Mesodermal cell (in vitro differentiated cells): ENCODE measurements at regions not wholly inside any gene's neighbourhood (a gene's known extent, or its start where the extent isn't known, plus 50 kb on each side); places are given as distances from the start of the nearest gene placed in this dataset.
"Not testable (repeated sequence)": the region's sequence is repeated elsewhere in the genome, so short reads cannot be mapped to it uniquely, and the experiment has no call there.

Source experiments
- H3K27ac ChIP-seq: 2 replicates; pipeline ENCODE4 v1.7.0; 2013; ENCODE audit warnings: mild to moderate bottlenecking, low read depth, low read length, moderate library complexity; ENCODE audit not compliant: severe bottlenecking
- H3K36me3 ChIP-seq: 2 replicates; pipeline ENCODE4 v1.7.1; 2013; ENCODE audit warnings: mild to moderate bottlenecking, low read length, moderate library complexity; ENCODE audit not compliant: control insufficient read depth, insufficient read depth
- H3K4me1 ChIP-seq: one replicate; pipeline ENCODE4 v1.7.1; 2013; ENCODE audit warnings: mild to moderate bottlenecking, low read length; ENCODE audit not compliant: insufficient read depth, control insufficient read depth, poor library complexity, severe bottlenecking
- H3K4me3 ChIP-seq: 2 replicates; pipeline ENCODE4 v1.7.0; 2013; ENCODE audit warnings: low read length, control low read depth, mild to moderate bottlenecking; ENCODE audit not compliant: insufficient read depth, poor library complexity, severe bottlenecking; ENCODE audit errors: extremely low read depth
- H3K9me3 ChIP-seq: 2 replicates; pipeline ENCODE4 v1.7.1; 2013; ENCODE audit warnings: mild to moderate bottlenecking, low read length, moderate library complexity; ENCODE audit not compliant: control insufficient read depth
- WGBS, 2 experiments: methylation state at CpG; one replicate each; pipeline ENCODE4 v1.1.5; 2013; ENCODE audit warnings: missing lambda C conversion rate in 2 of 2; ENCODE audit not compliant: insufficient coverage in 2 of 2; 5-methylcytosine and 5-hydroxymethylcytosine counted together

DNA sequence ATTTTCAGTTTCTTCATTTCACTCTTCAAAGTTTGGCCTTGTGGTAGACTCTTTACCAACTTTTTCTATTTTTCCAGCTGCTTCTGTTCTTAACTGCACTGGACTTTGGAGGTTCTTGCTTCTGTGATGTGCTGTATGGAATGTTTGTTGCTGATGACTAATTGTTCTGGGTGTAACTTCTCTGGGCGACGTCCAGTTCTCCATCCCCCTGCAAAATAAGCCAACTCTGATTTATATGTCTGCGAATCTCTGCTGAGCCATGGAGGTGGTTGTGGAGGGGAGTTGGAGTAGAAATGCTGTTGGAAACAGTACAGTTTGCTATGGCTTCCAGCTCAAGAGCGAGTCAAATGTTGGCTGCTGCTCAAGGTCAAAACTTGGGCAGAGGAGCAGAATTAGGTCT is 113.9 kb upstream of the DYRK2 start:
- H3K4me3 ChIP-seq, result no peak overlapping the region
- no peaks in the 10 kb centered on the region for H3K9me3 ChIP-seq
- no peak overlapping the region for H3K27ac ChIP-seq
- 81 to 100% methylated on average over 1 to 2 of the region's 4 CpGs for WGBS, 2 experiments
- H3K36me3 ChIP-seq, result no peaks in the 10 kb centered on the region
- H3K4me1 ChIP-seq, result peaks cover 13% of the 10 kb centered on the region

DNA sequence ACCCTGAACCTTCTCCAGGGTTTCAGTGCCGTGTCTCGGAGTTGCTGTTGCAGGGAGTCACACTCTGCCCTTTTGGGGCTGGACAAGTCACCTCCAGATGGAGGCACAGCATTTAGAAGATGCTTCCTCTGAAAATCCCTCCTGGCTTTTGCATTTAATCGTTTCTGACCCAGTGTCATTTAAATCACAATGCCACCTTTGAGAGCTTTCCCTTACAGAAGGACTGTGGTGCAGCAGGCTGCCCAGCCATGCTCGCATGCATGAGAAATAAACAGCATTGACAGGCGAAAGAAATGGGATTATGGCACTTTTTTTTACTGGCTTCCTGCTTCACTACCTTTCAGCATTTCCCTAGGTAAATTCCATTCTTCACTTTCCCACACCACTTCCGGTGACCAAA is 113.4 kb upstream of the DYRK2 start:
- WGBS, 2 experiments, result 88 to 93% methylated on average over 4 of the region's 6 CpGs
- Histone ChIP-seq H3K27ac (no peak overlapping the region), H3K4me3 (no peak overlapping the region), H3K4me1 (peaks cover 15% of the 10 kb centered on the region), H3K36me3 (no peaks in the 10 kb centered on the region), H3K9me3 (no peaks in the 10 kb centered on the region)

DNA sequence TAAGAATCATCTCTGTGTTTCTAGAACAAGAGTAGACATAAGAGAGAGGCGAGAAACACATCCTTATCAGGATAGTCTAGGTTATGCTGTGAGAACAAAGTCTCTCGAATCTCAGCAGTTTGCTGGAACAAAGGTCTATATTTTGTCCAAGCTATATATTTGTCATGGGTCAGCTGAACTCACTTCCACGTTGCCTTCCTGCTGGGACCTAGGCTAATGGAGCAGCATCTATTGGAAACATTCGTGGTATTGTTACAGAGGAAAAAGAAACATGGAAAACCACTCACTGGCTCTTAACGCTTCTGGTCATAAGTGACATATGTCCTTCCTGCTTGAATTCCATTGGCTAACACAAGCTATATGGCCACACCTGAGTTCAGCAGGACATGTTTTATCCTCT is 112.6 kb upstream of the DYRK2 start:
- Histone ChIP-seq H3K4me1 (peaks cover 16% of the 10 kb centered on the region), H3K9me3 (no peaks in the 10 kb centered on the region), H3K4me3 (no peak overlapping the region), H3K36me3 (no peaks in the 10 kb centered on the region), H3K27ac (no peak overlapping the region)
- WGBS, 2 experiments, result 92 to 98% methylated on average over 5 of the region's 5 CpGs

GRCh38 chr12:67539329-67539728 is 109.2 kb upstream of the DYRK2 start:
- WGBS, 2 experiments, result 81 to 91% methylated on average over 6 to 7 of the region's 9 CpGs
- Histone ChIP-seq H3K27ac (no peak overlapping the region), H3K9me3 (no peaks in the 10 kb centered on the region), H3K4me3 (no peak overlapping the region), H3K4me1 (peaks cover 19% of the 10 kb centered on the region), H3K36me3 (no peaks in the 10 kb centered on the region)

- WGBS, 2 experiments, result 78 to 95% methylated on average over 3 of the region's 3 CpGs
- Histone ChIP-seq H3K4me3 (no peak overlapping the region), H3K27ac (no peak overlapping the region), H3K36me3 (no peaks in the 10 kb centered on the region), H3K4me1 (peaks cover 13% of the 10 kb centered on the region), H3K9me3 (no peaks in the 10 kb centered on the region)
Observed at GRCh38 chr12:67539946-67540345, 108.6 kb upstream of the DYRK2 start.

GRCh38 chr12:67540920-67541624 is 107.5 kb upstream of the DYRK2 start:
- WGBS, 2 experiments, result 75 to 96% methylated on average over 4 to 5 of the region's 8 CpGs
- Histone ChIP-seq H3K9me3 (no peaks in the 10 kb centered on the region), H3K4me3 (no peak overlapping the region), H3K4me1 (peaks cover 12% of the 10 kb centered on the region), H3K27ac (no peak overlapping the region), H3K36me3 (no peaks in the 10 kb centered on the region)

GRCh38 chr12:67541625-67541991 is 106.9 kb upstream of the DYRK2 start:
- H3K9me3 ChIP-seq, result no peaks in the 10 kb centered on the region
- 95 to 100% methylated on average over 1 to 3 of the region's 3 CpGs for WGBS, 2 experiments
- peaks cover 12% of the 10 kb centered on the region for H3K4me1 ChIP-seq
- no peak overlapping the region for H3K27ac ChIP-seq
- H3K36me3 ChIP-seq, result no peaks in the 10 kb centered on the region
- H3K4me3 ChIP-seq, result no peak overlapping the region

GRCh38 chr12:67543021-67543770 is 105.3 kb upstream of the DYRK2 start:
- H3K4me3 ChIP-seq, result no peak overlapping the region
- no peaks in the 10 kb centered on the region for H3K9me3 ChIP-seq
- H3K27ac ChIP-seq, result no peak overlapping the region
- peaks cover 12% of the 10 kb centered on the region for H3K4me1 ChIP-seq
- WGBS, 2 experiments, result 84 to 85% methylated on average over 6 to 7 of the region's 7 CpGs
- no peaks in the 10 kb centered on the region for H3K36me3 ChIP-seq

GRCh38 chr12:67545298-67545697 is 103.2 kb upstream of the DYRK2 start:
- Histone ChIP-seq H3K36me3 (no peaks in the 10 kb centered on the region), H3K27ac (no peak overlapping the region), H3K4me1 (peaks cover 3% of the 10 kb centered on the region), H3K4me3 (no peak overlapping the region), H3K9me3 (no peaks in the 10 kb centered on the region)
- WGBS, 2 experiments, result 87 to 92% methylated on average over 7 of the region's 8 CpGs

DNA sequence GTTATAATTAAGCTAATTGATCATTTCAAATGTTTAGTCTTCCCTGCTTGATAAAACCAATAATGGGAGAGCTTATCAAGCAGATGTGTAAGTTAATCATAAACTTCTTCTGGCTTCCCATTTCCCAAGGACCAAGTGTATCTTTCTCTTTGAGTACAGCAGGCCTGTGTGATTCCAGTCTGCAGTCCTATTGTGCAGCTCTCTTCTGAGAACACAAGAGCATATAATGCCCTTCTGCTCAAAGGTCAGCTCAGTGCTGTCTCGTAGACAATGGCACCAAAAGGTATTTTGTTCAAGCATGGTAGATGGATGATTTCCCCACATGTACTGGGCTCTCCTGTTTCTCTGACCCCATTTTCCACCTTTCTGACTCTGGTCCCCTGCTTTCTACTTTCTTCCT is 101.8 kb upstream of the DYRK2 start:
- 80% methylated on average over 1 of the region's 1 CpG; no CpG with 5 or more reads in 1 of the 2 experiments for WGBS, 2 experiments
- Histone ChIP-seq H3K4me3 (no peak overlapping the region), H3K9me3 (no peaks in the 10 kb centered on the region), H3K27ac (no peak overlapping the region), H3K4me1 (no peaks in the 10 kb centered on the region), H3K36me3 (no peaks in the 10 kb centered on the region)

- WGBS, 2 experiments, result 60 to 73% methylated on average over 6 to 7 of the region's 8 CpGs
Observed at GRCh38 chr12:67555075-67555717, 93.3 kb upstream of the DYRK2 start.

More at GRCh38 chr12:67555075-67555717, 93.3 kb upstream of the DYRK2 start:
- not testable (repeated sequence) for H3K4me3 ChIP-seq, H3K9me3 ChIP-seq, H3K27ac ChIP-seq, H3K36me3 ChIP-seq, H3K4me1 ChIP-seq
